Lung (tissue), 11 donors: ENCODE measurements at regions not wholly inside any gene's neighbourhood (a gene's known extent, or its start where the extent isn't known, plus 50 kb on each side); places are given as distances from the start of the nearest gene placed in this dataset.

Experiments
- ATAC-seq: fragments of 200-7000 bp; cut with Tn5 transposase; one replicate; pipeline ENCODE4 v1.9.1; 2020; ENCODE audit warnings: moderate number of reproducible peaks; ENCODE audit not compliant: insufficient read depth, low FRiP score
- DNase-seq, 3 donors: peaks; one replicate each; pipeline ENCODE4 v3.0.0-alpha.2; 2013 to 2017
- H3K27ac ChIP-seq, 2 donors: one replicate each; pipeline ENCODE4 v1.5.1; 2013; ENCODE audit warnings: mild to moderate bottlenecking in 2 of 2, moderate library complexity in 2 of 2, control low read depth in 1 of 2, inconsistent platforms in 1 of 2, low read depth in 1 of 2, low read length in 1 of 2
- H3K27me3 ChIP-seq, 3 donors: one replicate each; pipeline ENCODE4 v1.5.1; 2013; ENCODE audit warnings: low read length in 2 of 3; ENCODE audit not compliant: control insufficient read depth in 3 of 3, insufficient read depth in 3 of 3
- H3K36me3 ChIP-seq, 4 donors: one replicate each; pipeline ENCODE4 v1.5.1; 2013; ENCODE audit warnings: low read length in 4 of 4, mild to moderate bottlenecking in 1 of 4, moderate library complexity in 1 of 4; ENCODE audit not compliant: control insufficient read depth in 4 of 4, insufficient read depth in 4 of 4
- H3K4me1 ChIP-seq, 5 donors: one replicate each; pipeline ENCODE4 v1.5.1; 2013; ENCODE audit warnings: low read length in 5 of 5, mild to moderate bottlenecking in 2 of 5, moderate library complexity in 1 of 5; ENCODE audit not compliant: control insufficient read depth in 5 of 5, insufficient read depth in 5 of 5
- H3K4me3 ChIP-seq: one replicate; pipeline ENCODE4 v1.5.1; 2013; ENCODE audit warnings: mild to moderate bottlenecking, control low read depth, moderate library complexity
- H3K9ac ChIP-seq, 2 donors: one replicate each; pipeline ENCODE4 v1.5.1; 2013; ENCODE audit warnings: low read length in 2 of 2, control low read depth in 1 of 2; ENCODE audit not compliant: insufficient read depth in 1 of 2
- H3K9me3 ChIP-seq, 4 donors: one replicate each; pipeline ENCODE4 v1.5.1; 2013; ENCODE audit warnings: low read length in 3 of 4, mild to moderate bottlenecking in 1 of 4, moderate library complexity in 1 of 4; ENCODE audit not compliant: control insufficient read depth in 4 of 4, insufficient read depth in 3 of 4
- WGBS, 2 donors: extraction: QIAGEN DNeasy Blood & Tissue Kit; methylation state at CpG; one replicate each; pipeline ENCODE4 v1.1.7; 2013; 5-methylcytosine and 5-hydroxymethylcytosine counted together
- TF ChIP-seq, protein P1 (sequence below): IDR thresholded peaks from 2 replicates; pipeline ENCODE4 v1.5.1; 2012; ENCODE audit warnings: mild to moderate bottlenecking; ENCODE audit errors: control extremely low read depth, extremely low read depth
- donor health status: control.
- donor health status: control.
- donor health status: Bipolar disorder and iron deficiency.
- donor health status: healthy.
- donor health status: DM: yes; HTN: yes; CAD: no.

GRCh38 chr5:109594217-109594616 lies 95.5 kb upstream of the MAN2A1 start:
- WGBS, 2 donors: 78 to 82% methylated on average over 3 of the region's 3 CpGs
- Histone ChIP-seq H3K27ac (no peak overlapping the region), H3K36me3 (no peaks in the 10 kb centered on the region), H3K9me3 (no peaks in the 10 kb centered on the region), H3K4me3 (no peak overlapping the region), H3K9ac (no peak overlapping the region), H3K27me3 (no peaks in the 10 kb centered on the region), H3K4me1 (no peaks in the 10 kb centered on the region)
- TF ChIP-seq, protein P1, sequence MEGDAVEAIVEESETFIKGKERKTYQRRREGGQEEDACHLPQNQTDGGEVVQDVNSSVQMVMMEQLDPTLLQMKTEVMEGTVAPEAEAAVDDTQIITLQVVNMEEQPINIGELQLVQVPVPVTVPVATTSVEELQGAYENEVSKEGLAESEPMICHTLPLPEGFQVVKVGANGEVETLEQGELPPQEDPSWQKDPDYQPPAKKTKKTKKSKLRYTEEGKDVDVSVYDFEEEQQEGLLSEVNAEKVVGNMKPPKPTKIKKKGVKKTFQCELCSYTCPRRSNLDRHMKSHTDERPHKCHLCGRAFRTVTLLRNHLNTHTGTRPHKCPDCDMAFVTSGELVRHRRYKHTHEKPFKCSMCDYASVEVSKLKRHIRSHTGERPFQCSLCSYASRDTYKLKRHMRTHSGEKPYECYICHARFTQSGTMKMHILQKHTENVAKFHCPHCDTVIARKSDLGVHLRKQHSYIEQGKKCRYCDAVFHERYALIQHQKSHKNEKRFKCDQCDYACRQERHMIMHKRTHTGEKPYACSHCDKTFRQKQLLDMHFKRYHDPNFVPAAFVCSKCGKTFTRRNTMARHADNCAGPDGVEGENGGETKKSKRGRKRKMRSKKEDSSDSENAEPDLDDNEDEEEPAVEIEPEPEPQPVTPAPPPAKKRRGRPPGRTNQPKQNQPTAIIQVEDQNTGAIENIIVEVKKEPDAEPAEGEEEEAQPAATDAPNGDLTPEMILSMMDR: no peak
- DNase-seq (no peak), ATAC-seq (no peak)

- Histone ChIP-seq H3K27ac (no peak overlapping the region), H3K4me1 (no peaks in the 10 kb centered on the region), H3K4me3 (no peak overlapping the region), H3K36me3 (no peaks in the 10 kb centered on the region), H3K27me3 (no peaks in the 10 kb centered on the region), H3K9me3 (no peaks in the 10 kb centered on the region), H3K9ac (no peak overlapping the region)
- 89 to 98% methylated on average over 3 of the region's 3 CpGs for WGBS, 2 donors
- ATAC-seq (no peak), DNase-seq (no peak)
- TF ChIP-seq, protein P1: no peak
Measured at GRCh38 chr5:109590799-109591198, 98.9 kb upstream of the MAN2A1 start.

DNA sequence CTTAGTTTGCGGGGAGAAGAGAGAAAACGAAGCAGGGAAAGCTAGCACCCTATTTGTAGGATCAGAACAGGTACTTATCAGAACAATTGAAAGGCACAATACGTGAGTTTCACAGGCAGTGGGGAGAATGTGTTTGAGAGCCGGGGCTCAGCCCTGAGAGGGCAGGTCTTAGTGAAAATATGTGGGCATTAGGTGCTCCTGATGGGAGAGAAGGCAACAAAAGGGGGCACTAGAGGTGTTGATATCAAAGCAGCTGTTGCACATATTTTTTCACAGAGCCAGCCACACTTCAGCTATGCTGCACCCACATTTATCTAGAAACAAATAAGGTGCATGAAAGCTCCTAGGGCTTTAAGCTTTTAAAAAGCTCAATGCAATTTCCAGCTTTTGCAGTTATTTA lies 99.7 kb upstream of the MAN2A1 start:
- H3K9me3 ChIP-seq: no peaks in the 10 kb centered on the region
- no peak overlapping the region for H3K4me3 ChIP-seq
- H3K36me3 ChIP-seq: no peaks in the 10 kb centered on the region
- ATAC-seq: no peak
- H3K4me1 ChIP-seq: no peaks in the 10 kb centered on the region
- DNase-seq: no peak
- no peak overlapping the region for H3K27ac ChIP-seq
- no peaks in the 10 kb centered on the region for H3K27me3 ChIP-seq
- 66 to 71% methylated on average over 4 of the region's 4 CpGs for WGBS, 2 donors
- no peak overlapping the region for H3K9ac ChIP-seq
- TF ChIP-seq, protein P1: no peak

- H3K4me1 ChIP-seq: no peaks in the 10 kb centered on the region
- H3K27me3 ChIP-seq: no peaks in the 10 kb centered on the region
- no peaks in the 10 kb centered on the region for H3K36me3 ChIP-seq
- no peak overlapping the region for H3K27ac ChIP-seq
- H3K9me3 ChIP-seq: no peaks in the 10 kb centered on the region
- no peak overlapping the region for H3K9ac ChIP-seq
- no peak overlapping the region for H3K4me3 ChIP-seq
- WGBS, 2 donors: 96 to 97% methylated on average over 5 of the region's 5 CpGs
- DNase-seq (no peak), ATAC-seq (no peak)
- TF ChIP-seq, protein P1: no peak
Measured at GRCh38 chr5:109589239-109589638, 100.5 kb upstream of the MAN2A1 start.
